SK-N-SH (cell line): ENCODE measurements at regions not wholly inside any gene's neighbourhood (a gene's known extent, or its start where the extent isn't known, plus 50 kb on each side); places are given as distances from the start of the nearest gene placed in this dataset.

Experiments
- CTCF ChIA-PET: fragments of 300-600, 350-600 bp; formaldehyde crosslinking; extraction: SDS; loops from one replicate; lab custom pipeline; 2021; lab: Yijun Ruan, JAX
- POLR2A ChIA-PET: fragments of 350-600 bp; sonication (Branson Sonifier 250); formaldehyde crosslinking; extraction: SDS; loops from one replicate; lab custom pipeline; 2020; ENCODE audit warnings: antibody characterized with exemption, inconsistent platforms; lab: Yijun Ruan, JAX
- DNase-seq: peaks from one replicate; pipeline ENCODE4 v3.0.0; 2012
- H2AFZ ChIP-seq: fragments of 200-600 bp; sonication (generic); 2 replicates; pipeline ENCODE4 v1.8.1; 2016; ENCODE audit warnings: antibody characterized with exemption, mild to moderate bottlenecking, low read depth
- H3F3A ChIP-seq: fragments of 200-600 bp; sonication (generic); replicated peaks from 2 replicates; pipeline ENCODE3; 2016; ENCODE audit warnings: antibody characterized with exemption, mild to moderate bottlenecking; ENCODE audit not compliant: insufficient read depth
- H3K27ac ChIP-seq, 2 experiments: fragments of 200-500 bp in 1 of 2; fragments of 200-600 bp in 1 of 2; sonication (Bioruptor generic) in 1 of 2; sonication (generic), shearing (Covaris generic) in 1 of 2; 2 replicates each; pipeline versions ENCODE4 v1.5.1 to v1.6.1; 2014 to 2016; ENCODE audit warnings: low read depth in 2 of 2, inconsistent platforms in 1 of 2, low read length in 1 of 2, mild to moderate bottlenecking in 1 of 2, mixed read lengths in 1 of 2
- H3K27me3 ChIP-seq: fragments of 200-600 bp; sonication (generic), shearing (Covaris generic); 2 replicates; pipeline ENCODE4 v1.6.1; 2016; ENCODE audit warnings: mixed run types; ENCODE audit not compliant: insufficient read depth
- H3K36me3 ChIP-seq, 2 experiments: fragments of 200-500 bp in 1 of 2; fragments of 200-600 bp in 1 of 2; sonication (Bioruptor generic) in 1 of 2; sonication (generic) in 1 of 2; replicated peaks in 1 of 2; 2 replicates each; pipeline versions ENCODE3 to v1.5.1; 2014 to 2016; ENCODE audit warnings: low read length in 1 of 2, mild to moderate bottlenecking in 1 of 2; ENCODE audit not compliant: insufficient read depth in 2 of 2, control insufficient read depth in 1 of 2
- H3K4me1 ChIP-seq, 2 experiments: fragments of 200-500 bp in 1 of 2; fragments of 200-600 bp in 1 of 2; sonication (Bioruptor generic) in 1 of 2; sonication (generic), shearing (Covaris generic) in 1 of 2; 2 replicates each; pipeline versions ENCODE4 v1.5.1 to v1.6.1; 2014 to 2016; ENCODE audit warnings: low read depth in 1 of 2, low read length in 1 of 2, mixed run types in 1 of 2; ENCODE audit not compliant: insufficient read depth in 2 of 2, control insufficient read depth in 1 of 2
- H3K4me2 ChIP-seq: fragments of 200-600 bp; sonication (generic), shearing (Covaris generic); 2 replicates; pipeline ENCODE4 v1.6.1; 2017; ENCODE audit warnings: mixed run types
- H3K4me3 ChIP-seq, 2 experiments: fragments of 200-500 bp in 1 of 2; fragments of 200-600 bp in 1 of 2; sonication (Bioruptor generic) in 1 of 2; sonication (generic), shearing (Covaris generic) in 1 of 2; 2 replicates each; pipeline versions ENCODE4 v1.5.1 to v1.8.1; 2014 to 2016; ENCODE audit warnings: low read depth in 2 of 2, inconsistent platforms in 1 of 2, low read length in 1 of 2, mild to moderate bottlenecking in 1 of 2, mixed read lengths in 1 of 2, moderate library complexity in 1 of 2
- H3K79me2 ChIP-seq: fragments of 200-600 bp; sonication (generic); 2 replicates; pipeline ENCODE4 v1.8.1; 2017; ENCODE audit warnings: mild to moderate bottlenecking; ENCODE audit not compliant: insufficient read depth
- H3K9ac ChIP-seq: fragments of 200-600 bp; sonication (generic); 2 replicates; pipeline ENCODE4 v1.6.1; 2017; ENCODE audit warnings: mixed run types
- H3K9me2 ChIP-seq: fragments of 200-600 bp; sonication (generic); 2 replicates; pipeline ENCODE4 v1.6.1; 2017; ENCODE audit warnings: mixed run types
- H3K9me3 ChIP-seq: fragments of 200-600 bp; sonication (generic); 2 replicates; pipeline ENCODE4 v1.6.1; 2017; ENCODE audit warnings: mixed run types, mild to moderate bottlenecking, moderate library complexity
- H4K20me1 ChIP-seq: fragments of 200-600 bp; sonication (generic); 2 replicates; pipeline ENCODE4 v1.6.1; 2017; ENCODE audit warnings: mild to moderate bottlenecking, mixed run types; ENCODE audit not compliant: insufficient read depth
- CTCF ChIP-seq: fragments of 200-600 bp; sonication (generic); IDR thresholded peaks from 2 replicates; pipeline ENCODE4 v1.6.1; 2017; ENCODE audit warnings: antibody characterized with exemption, mild to moderate bottlenecking, moderate library complexity
- EZH2phosphoT487 ChIP-seq: fragments of 200-600 bp; sonication (generic); IDR thresholded peaks from 2 replicates; pipeline ENCODE4 v1.6.1; 2017; ENCODE audit warnings: low read depth, mixed run types, mild to moderate bottlenecking, antibody characterized with exemption, moderate library complexity, borderline replicate concordance
- FOXJ3 ChIP-seq: sonication (generic); formaldehyde crosslinking; IDR thresholded peaks from 2 replicates; pipeline ENCODE4 v1.5.1; 2020; ENCODE audit warnings: mild to moderate bottlenecking, missing genetic modification reagents
- FOXM1 ChIP-seq: IDR thresholded peaks from 2 replicates; pipeline ENCODE4 v1.4.0; 2012; ENCODE audit warnings: low read depth, mild to moderate bottlenecking
- IRF3 ChIP-seq: fragments of 150-350 bp; IDR thresholded peaks from 2 replicates; pipeline ENCODE4 v1.6.1; 2016; ENCODE audit warnings: mild to moderate bottlenecking, low read depth, low read length
- JUND ChIP-seq: IDR thresholded peaks from 2 replicates; pipeline ENCODE4 v1.4.0; 2012
- MEF2A ChIP-seq: IDR thresholded peaks from 2 replicates; pipeline ENCODE4 v1.4.0; 2012; ENCODE audit warnings: low read depth, borderline replicate concordance
- NFIC ChIP-seq: IDR thresholded peaks from 2 replicates; pipeline ENCODE4 v1.4.0; 2012; ENCODE audit warnings: borderline replicate concordance
- PBX3 ChIP-seq: IDR thresholded peaks from 2 replicates; pipeline ENCODE4; 2012
- POLR2AphosphoS5 ChIP-seq: IDR thresholded peaks from 2 replicates; pipeline ENCODE4 v1.6.1; 2012; ENCODE audit warnings: low read depth, low read length
- RCOR1 ChIP-seq: fragments of 150-350 bp; IDR thresholded peaks from 2 replicates; pipeline ENCODE4 v1.6.1; 2017; ENCODE audit warnings: antibody characterized with exemption, low read length
- REST ChIP-seq: IDR thresholded peaks from 2 replicates; pipeline ENCODE4 v1.6.1; 2012; ENCODE audit warnings: mild to moderate bottlenecking, low read depth, low read length, moderate library complexity
- RXRA ChIP-seq: IDR thresholded peaks from 2 replicates; pipeline ENCODE4 v1.4.0; 2012; ENCODE audit warnings: low read depth, mild to moderate bottlenecking, borderline replicate concordance
- TCF12 ChIP-seq: IDR thresholded peaks from 2 replicates; pipeline ENCODE4 v1.4.0; 2012
- TEAD4 ChIP-seq: IDR thresholded peaks from 2 replicates; pipeline ENCODE4 v1.4.0; 2012; ENCODE audit warnings: mild to moderate bottlenecking, borderline replicate concordance; ENCODE audit not compliant: insufficient read depth
- USF2 ChIP-seq: fragments of 150-350 bp; IDR thresholded peaks from 2 replicates; pipeline ENCODE4 v1.6.1; 2017; ENCODE audit warnings: antibody characterized with exemption, low read length, low read depth, borderline replicate concordance
- YY1 ChIP-seq: IDR thresholded peaks from 2 replicates; pipeline ENCODE4 v1.4.0; 2012; ENCODE audit warnings: low read depth, mild to moderate bottlenecking
- WGBS: methylation state at CpG from one replicate; pipeline ENCODE4 v1.1.6; 2017; ENCODE audit warnings: low lambda C conversion rate; 5-methylcytosine and 5-hydroxymethylcytosine counted together

GRCh38 chr6:12436224-12436623, 146.1 kb downstream of the EDN1 start:
- TF ChIP-seq PBX3 (no peak), USF2 (no peak), MEF2A (no peak), JUND (no peak), RCOR1 (no peak), EZH2phosphoT487 (no peak), YY1 (no peak), TEAD4 (no peak), CTCF (no peak), NFIC (no peak), RXRA (no peak), POLR2AphosphoS5 (no peak), FOXJ3 (CRISPR knock-in tag) (no peak)
- CTCF ChIA-PET, result no interaction called here
- Histone ChIP-seq H4K20me1 (no peaks in the 10 kb centered on the region), H3K36me3 (no peaks in the 10 kb centered on the region), H3K79me2 (no peaks in the 10 kb centered on the region), H3K27me3 (no peaks in the 10 kb centered on the region), H3K4me2 (no peak overlapping the region), H2AFZ (no peak overlapping the region), H3K9ac (no peak overlapping the region), H3K9me3 (0 out of 2 replicates have a peak, but pooled peaks cover 4% of the 10 kb centered on the region), H3K4me1 (no peaks in the 10 kb centered on the region), H3F3A (no peaks in the 10 kb centered on the region), H3K27ac (no peak overlapping the region), H3K4me3 (no peak overlapping the region), H3K9me2 (no peaks in the 10 kb centered on the region)
- no peak for DNase-seq
- 26% methylated on average over 3 of the region's 3 CpGs for WGBS
- POLR2A ChIA-PET, result no interaction called here

GRCh38 chr6:12436683-12437082, 146.5 kb downstream of the EDN1 start:
- ChIA-PET POLR2A (no interaction called here), CTCF (no interaction called here)
- H3K27me3 ChIP-seq, result no peaks in the 10 kb centered on the region
- 0 out of 2 replicates have a peak, but pooled peaks cover 4% of the 10 kb centered on the region for H3K9me3 ChIP-seq
- no peak overlapping the region for H3K4me3 ChIP-seq
- no peaks in the 10 kb centered on the region for H3K9me2 ChIP-seq
- H3K4me1 ChIP-seq, result no peaks in the 10 kb centered on the region
- WGBS, result 88% methylated on average over 1 of the region's 1 CpG
- DNase-seq, result no peak
- H3F3A ChIP-seq, result no peaks in the 10 kb centered on the region
- H3K79me2 ChIP-seq, result no peaks in the 10 kb centered on the region
- H3K9ac ChIP-seq, result no peak overlapping the region
- no peak overlapping the region for H3K27ac ChIP-seq
- no peak overlapping the region for H3K4me2 ChIP-seq
- H3K36me3 ChIP-seq, result no peaks in the 10 kb centered on the region
- H4K20me1 ChIP-seq, result no peaks in the 10 kb centered on the region
- no peak overlapping the region for H2AFZ ChIP-seq
- TF ChIP-seq NFIC (no peak), TEAD4 (no peak), IRF3 (no peak), FOXM1 (no peak), USF2 (no peak), REST (no peak), TCF12 (no peak), PBX3 (no peak)
